ENCODE measurements at regions not wholly inside any gene's neighbourhood (a gene's known extent, or its start where the extent isn't known, plus 50 kb on each side); places are given as distances from the start of the nearest gene placed in this dataset.

GRCh38 chr12:67782573-67782972 lies 134.0 kb downstream of the DYRK2 start:
- H3K4me2 ChIP-seq (ENCODE audit: low read length), result no peak overlapping the region
- POLR2A ChIA-PET, result interaction anchor here (0.7 to 1.1 kb wide), 3 partner anchors 8 to 139 kb away, joined by 3 read pairs; no protein-coding TSS in a partner anchor
- no TSS peak for BruUV-seq (replicated peaks)
- H3K27ac ChIP-seq (ENCODE audit: low read depth, low read length, poor library complexity, severe bottlenecking), result no peak overlapping the region
- H3K79me2 ChIP-seq (ENCODE audit: insufficient read depth, low read depth, low read length), result no peaks in the 10 kb centered on the region
- intact Hi-C loops (cut with micrococcal nuclease; ENCODE audit: unreplicated experiment), result no loop called here
- H3K4me1 ChIP-seq (ENCODE audit: insufficient read depth, low read length, poor library complexity, severe bottlenecking), result peaks cover 25% of the 10 kb centered on the region
- no peak for DNase-seq (ENCODE audit: low spot score)
- no peaks in the 10 kb centered on the region for H3K9me2 ChIP-seq (ENCODE audit: insufficient read depth, low read length)
- CTCF ChIA-PET (ENCODE audit: unreplicated experiment), result no interaction called here
- H3K9me3 ChIP-seq (ENCODE audit: low read length), result no peaks in the 10 kb centered on the region
- H3K4me3 ChIP-seq (ENCODE audit: low read depth, low read length, poor library complexity, severe bottlenecking), result no peak overlapping the region
- H2AFZ ChIP-seq (ENCODE audit: low read length), result no peak overlapping the region
- H4K20me1 ChIP-seq (ENCODE audit: insufficient read depth, low read length), result no peaks in the 10 kb centered on the region
- no peaks in the 10 kb centered on the region for H3K36me3 ChIP-seq (ENCODE audit: insufficient read depth, low read length)
- TF ChIP-seq EZH2phosphoT487 (IDR thresholded peaks at IDR 0.05; ENCODE audit: borderline replicate concordance, low read depth, low read length) (no peak), CTCF (conservative IDR thresholded peaks at IDR 0.05; ENCODE audit: low read length) (no peak)

DNA sequence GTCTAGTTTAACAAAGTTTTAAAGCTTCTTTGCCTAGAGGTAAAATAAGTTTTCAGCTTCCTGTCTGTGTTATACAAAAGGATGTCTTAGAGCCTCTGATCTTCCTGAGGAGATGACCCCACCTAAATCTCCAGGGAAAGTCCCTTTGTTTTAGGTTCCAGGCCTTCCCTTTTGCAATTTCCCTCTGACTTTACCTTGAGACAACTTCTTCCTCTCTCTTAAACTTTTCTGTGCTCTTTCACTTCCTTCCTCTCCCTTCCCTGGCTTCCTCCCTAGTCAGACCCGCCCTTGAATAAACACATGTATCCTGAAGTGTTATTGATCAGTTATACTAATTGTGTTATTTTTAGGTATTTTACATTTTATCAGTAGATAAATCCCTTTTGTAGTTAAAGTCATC lies 134.8 kb downstream of the DYRK2 start:
- H2AFZ ChIP-seq (ENCODE audit: low read length), result no peak overlapping the region
- H3K9me3 ChIP-seq (ENCODE audit: low read length), result no peaks in the 10 kb centered on the region
- H3K9me2 ChIP-seq (ENCODE audit: insufficient read depth, low read length), result no peaks in the 10 kb centered on the region
- no peaks in the 10 kb centered on the region for H3K79me2 ChIP-seq (ENCODE audit: insufficient read depth, low read depth, low read length)
- no peaks in the 10 kb centered on the region for H4K20me1 ChIP-seq (ENCODE audit: insufficient read depth, low read length)
- no peak overlapping the region for H3K4me2 ChIP-seq (ENCODE audit: low read length)
- H3K4me3 ChIP-seq (ENCODE audit: low read depth, low read length, poor library complexity, severe bottlenecking), result no peak overlapping the region
- no peak overlapping the region for H3K27ac ChIP-seq (ENCODE audit: low read depth, low read length, poor library complexity, severe bottlenecking)
- intact Hi-C loops (cut with micrococcal nuclease; ENCODE audit: unreplicated experiment), result no loop called here
- H3K4me1 ChIP-seq (ENCODE audit: insufficient read depth, low read length, poor library complexity, severe bottlenecking), result peaks cover 25% of the 10 kb centered on the region
- BruUV-seq (replicated peaks), result no TSS peak
- TF ChIP-seq EZH2phosphoT487 (IDR thresholded peaks at IDR 0.05; ENCODE audit: borderline replicate concordance, low read depth, low read length), result no peak
- no peak for TF ChIP-seq CTCF (conservative IDR thresholded peaks at IDR 0.05; ENCODE audit: low read length)
- no peak for DNase-seq (ENCODE audit: low spot score)
- CTCF ChIA-PET (ENCODE audit: unreplicated experiment), result no interaction called here
- POLR2A ChIA-PET, result interaction anchor here (0.7 to 1.0 kb wide), 2 partner anchors 9 to 19 kb away, joined by 3 to 6 read pairs; no protein-coding TSS in a partner anchor
- no peaks in the 10 kb centered on the region for H3K36me3 ChIP-seq (ENCODE audit: insufficient read depth, low read length)

- BruUV-seq (replicated peaks), result no TSS peak
- Histone ChIP-seq H3K79me2 (ENCODE audit: insufficient read depth, low read depth, low read length) (no peaks in the 10 kb centered on the region), H3K4me1 (ENCODE audit: insufficient read depth, low read length, poor library complexity, severe bottlenecking) (peaks cover 25% of the 10 kb centered on the region), H3K9me2 (ENCODE audit: insufficient read depth, low read length) (no peaks in the 10 kb centered on the region), H2AFZ (ENCODE audit: low read length) (no peak overlapping the region), H3K4me3 (ENCODE audit: low read depth, low read length, poor library complexity, severe bottlenecking) (no peak overlapping the region), H3K27ac (ENCODE audit: low read depth, low read length, poor library complexity, severe bottlenecking) (no peak overlapping the region), H4K20me1 (ENCODE audit: insufficient read depth, low read length) (no peaks in the 10 kb centered on the region), H3K36me3 (ENCODE audit: insufficient read depth, low read length) (no peaks in the 10 kb centered on the region), H3K4me2 (ENCODE audit: low read length) (no peak overlapping the region), H3K9me3 (ENCODE audit: low read length) (no peaks in the 10 kb centered on the region)
- POLR2A ChIA-PET, result interaction anchor here (1.0 kb wide), 2 partner anchors 10 kb away, joined by 4 read pairs; no protein-coding TSS in a partner anchor
- CTCF ChIA-PET (ENCODE audit: unreplicated experiment), result interaction anchor here (0.6 kb wide), 1 partner anchor 60 kb away, joined by 3 read pairs; no protein-coding TSS in a partner anchor
- TF ChIP-seq EZH2phosphoT487 (IDR thresholded peaks at IDR 0.05; ENCODE audit: borderline replicate concordance, low read depth, low read length) (no peak), CTCF (conservative IDR thresholded peaks at IDR 0.05; ENCODE audit: low read length) (no peak)
- intact Hi-C loops (cut with micrococcal nuclease; ENCODE audit: unreplicated experiment), result no loop called here
- no peak for DNase-seq (ENCODE audit: low spot score)
Measured at GRCh38 chr12:67784831-67785230, 136.3 kb downstream of the DYRK2 start.
